DND-41 (cell line): ENCODE measurements at regions not wholly inside any gene's neighbourhood (a gene's known extent, or its start where the extent isn't known, plus 50 kb on each side); places are given as distances from the start of the nearest gene placed in this dataset.

Experiments
- EZH2 ChIP-seq: IDR thresholded peaks from 3 replicates; pipeline ENCODE4 v1.6.1; 2012; ENCODE audit warnings: borderline replicate concordance, low read depth, mild to moderate bottlenecking, moderate library complexity, low read length, inconsistent platforms; ENCODE audit not compliant: severe bottlenecking
- TF ChIP-seq, protein P1 (sequence below): IDR thresholded peaks from 2 replicates; pipeline ENCODE4 v1.5.1; 2012; ENCODE audit warnings: borderline replicate concordance, low read length, moderate library complexity, mild to moderate bottlenecking; ENCODE audit not compliant: poor library complexity, severe bottlenecking; ENCODE audit errors: extremely low read depth

DNA sequence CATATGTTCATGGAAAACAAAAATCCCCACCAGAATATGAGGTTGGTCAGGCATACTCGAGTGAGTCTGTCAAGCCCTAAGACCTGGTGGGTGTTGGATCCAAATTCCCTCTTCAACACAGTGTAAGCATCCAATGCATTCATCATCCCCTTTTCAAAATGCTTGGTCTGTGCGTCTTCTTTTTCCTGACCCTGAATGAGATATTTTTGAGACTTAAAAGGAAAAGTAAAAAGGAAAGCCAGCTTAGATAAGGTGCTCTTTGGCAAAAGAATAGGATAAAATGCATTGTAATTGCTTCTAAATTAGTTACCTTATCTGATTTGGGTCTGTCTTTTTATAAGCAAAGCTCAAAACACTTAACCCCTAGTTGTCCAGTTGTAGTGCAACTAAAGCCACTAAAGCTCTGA lies 331.5 kb downstream of the PTEN start:
- TF ChIP-seq, protein P1, sequence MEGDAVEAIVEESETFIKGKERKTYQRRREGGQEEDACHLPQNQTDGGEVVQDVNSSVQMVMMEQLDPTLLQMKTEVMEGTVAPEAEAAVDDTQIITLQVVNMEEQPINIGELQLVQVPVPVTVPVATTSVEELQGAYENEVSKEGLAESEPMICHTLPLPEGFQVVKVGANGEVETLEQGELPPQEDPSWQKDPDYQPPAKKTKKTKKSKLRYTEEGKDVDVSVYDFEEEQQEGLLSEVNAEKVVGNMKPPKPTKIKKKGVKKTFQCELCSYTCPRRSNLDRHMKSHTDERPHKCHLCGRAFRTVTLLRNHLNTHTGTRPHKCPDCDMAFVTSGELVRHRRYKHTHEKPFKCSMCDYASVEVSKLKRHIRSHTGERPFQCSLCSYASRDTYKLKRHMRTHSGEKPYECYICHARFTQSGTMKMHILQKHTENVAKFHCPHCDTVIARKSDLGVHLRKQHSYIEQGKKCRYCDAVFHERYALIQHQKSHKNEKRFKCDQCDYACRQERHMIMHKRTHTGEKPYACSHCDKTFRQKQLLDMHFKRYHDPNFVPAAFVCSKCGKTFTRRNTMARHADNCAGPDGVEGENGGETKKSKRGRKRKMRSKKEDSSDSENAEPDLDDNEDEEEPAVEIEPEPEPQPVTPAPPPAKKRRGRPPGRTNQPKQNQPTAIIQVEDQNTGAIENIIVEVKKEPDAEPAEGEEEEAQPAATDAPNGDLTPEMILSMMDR = no peak
- no peak for TF ChIP-seq EZH2
